HCT116 (cell line): ENCODE measurements at regions not wholly inside any gene's neighbourhood (a gene's known extent, or its start where the extent isn't known, plus 50 kb on each side); places are given as distances from the start of the nearest gene placed in this dataset.

Experiments
- ATAC-seq: fragments of 200-7000 bp; cut with Tn5 transposase; 2 replicates; pipeline ENCODE4 v1.9.1; 2020; ENCODE audit warnings: mild to moderate bottlenecking, moderate library complexity
- BruUV-seq: library from RNA; stranded (reverse); fragments of 400-500 nt; replicated peaks from 2 replicates; lab custom pipeline; 2021; lab: Mats Ljungman, UMichigan
- CTCF ChIA-PET: fragments of 300-600 bp; sonication (Branson Sonifier 250); formaldehyde crosslinking; loops from one replicate; lab custom pipeline; 2021; ENCODE audit warnings: antibody characterized with exemption; lab: Charles Lee
- POLR2A ChIA-PET: fragments of 300-600, 350-600 bp; sonication (Branson Sonifier 250); formaldehyde crosslinking; loops from one replicate; lab custom pipeline; 2021; ENCODE audit warnings: antibody characterized with exemption; lab: Charles Lee
- RAD21 ChIA-PET, 2 experiments: fragments of 300-600 bp; sonication (Branson Sonifier 250); formaldehyde crosslinking; loops; one replicate each; lab custom pipeline; 2023; ENCODE audit warnings: low total read pairs in 2 of 2; ENCODE audit not compliant: uncharacterized antibody in 2 of 2, unreplicated experiment in 2 of 2, low non-redundant PET in 1 of 2; lab: Charles Lee
- DNase-seq: peaks from one replicate; pipeline ENCODE4 v3.0.0-alpha.2; 2010; ENCODE audit warnings: low read depth, low spot score
- H2AFZ ChIP-seq: fragments of 200-600 bp; shearing (Covaris generic), sonication (generic); 2 replicates; pipeline ENCODE4 v1.6.1; 2017; ENCODE audit warnings: low read depth, mixed run types, mixed read lengths, antibody characterized with exemption, low read length; ENCODE audit not compliant: poor library complexity, severe bottlenecking
- H3K27ac ChIP-seq: 2 replicates; pipeline ENCODE4 v1.5.1; 2012; ENCODE audit warnings: low read depth, low read length
- H3K27me3 ChIP-seq: fragments of 200-600 bp; sonication (generic); 2 replicates; pipeline ENCODE4 v1.6.1; 2016; ENCODE audit warnings: mixed run types, low read length, mixed read lengths; ENCODE audit not compliant: insufficient read depth
- H3K36me3 ChIP-seq, 2 experiments: fragments of 200-500 bp in 1 of 2; fragments of 200-600 bp in 1 of 2; sonication (Bioruptor generic) in 1 of 2; sonication (generic) in 1 of 2; 2 replicates each; pipeline versions ENCODE4 v1.5.1 to v1.6.1; 2014 to 2016; ENCODE audit warnings: low read length in 2 of 2, inconsistent platforms in 1 of 2, mixed read lengths in 1 of 2, mixed run types in 1 of 2; ENCODE audit not compliant: insufficient read depth in 2 of 2, control insufficient read depth in 1 of 2
- H3K4me1 ChIP-seq, 2 experiments: fragments of 200-600 bp in 1 of 2; sonication (generic) in 1 of 2; 2 replicates each; pipeline versions ENCODE4 v1.5.1 to v1.6.1; 2012 to 2017; ENCODE audit warnings: low read length in 2 of 2, inconsistent platforms in 1 of 2, mild to moderate bottlenecking in 1 of 2, mixed read lengths in 1 of 2, mixed run types in 1 of 2, moderate library complexity in 1 of 2; ENCODE audit not compliant: insufficient read depth in 2 of 2, control insufficient read depth in 1 of 2
- H3K4me2 ChIP-seq: fragments of 200-600 bp; sonication (generic); 2 replicates; pipeline ENCODE4 v1.6.1; 2017; ENCODE audit warnings: mixed run types, low read length, mixed read lengths
- H3K4me3 ChIP-seq, 2 experiments: fragments of 200-600 bp in 1 of 2; sonication (generic) in 1 of 2; replicated peaks in 1 of 2; 2 replicates each; pipeline ENCODE4 v1.5.1; 2011 to 2016; ENCODE audit warnings: low read length in 2 of 2, control low read depth in 1 of 2, low read depth in 1 of 2, mild to moderate bottlenecking in 1 of 2, mixed read lengths in 1 of 2, mixed run types in 1 of 2
- H3K79me2 ChIP-seq: fragments of 200-600 bp; sonication (generic); 2 replicates; pipeline ENCODE4 v1.6.1; 2017; ENCODE audit warnings: mild to moderate bottlenecking, mixed run types, low read length, moderate library complexity, mixed read lengths; ENCODE audit not compliant: insufficient read depth
- H3K9ac ChIP-seq: fragments of 200-600 bp; sonication (generic); 2 replicates; pipeline ENCODE4 v1.6.1; 2016; ENCODE audit warnings: low read length, mixed read lengths
- H3K9me2 ChIP-seq: fragments of 200-600 bp; sonication (generic), shearing (Covaris generic); 2 replicates; pipeline ENCODE4 v1.6.1; 2017; ENCODE audit warnings: mixed run types, mild to moderate bottlenecking, moderate library complexity; ENCODE audit not compliant: insufficient read depth
- H3K9me3 ChIP-seq, 2 experiments: fragments of 200-500 bp in 1 of 2; fragments of 200-600 bp in 1 of 2; sonication (Bioruptor generic) in 1 of 2; sonication (generic) in 1 of 2; 2 replicates each; pipeline ENCODE4 v1.6.1; 2014 to 2017; ENCODE audit warnings: low read length in 2 of 2, mixed read lengths in 2 of 2, inconsistent platforms in 1 of 2, low read depth in 1 of 2, mild to moderate bottlenecking in 1 of 2, mixed run types in 1 of 2, moderate library complexity in 1 of 2; ENCODE audit not compliant: control insufficient read depth in 1 of 2, insufficient read depth in 1 of 2
- H4K20me1 ChIP-seq: fragments of 200-600 bp; sonication (generic), shearing (Covaris generic); 2 replicates; pipeline ENCODE4 v1.6.1; 2017; ENCODE audit warnings: mixed run types, mild to moderate bottlenecking, moderate library complexity; ENCODE audit not compliant: insufficient read depth
- ATF3 ChIP-seq: IDR thresholded peaks from 2 replicates; pipeline ENCODE4 v1.6.1; 2012
- CEBPB ChIP-seq: IDR thresholded peaks from 2 replicates; pipeline ENCODE4 v1.6.1; 2012; ENCODE audit warnings: low read depth
- EGR1 ChIP-seq: IDR thresholded peaks from 2 replicates; pipeline ENCODE4 v1.6.1; 2012; ENCODE audit warnings: low read depth
- ELF1 ChIP-seq: IDR thresholded peaks from 2 replicates; pipeline ENCODE4 v1.6.1; 2012; ENCODE audit warnings: low read depth, borderline replicate concordance
- JUND ChIP-seq: IDR thresholded peaks from 2 replicates; pipeline ENCODE4 v1.6.1; 2012
- MAX ChIP-seq: IDR thresholded peaks from 2 replicates; pipeline ENCODE4 v1.6.1; 2012
- POLR2A ChIP-seq: IDR thresholded peaks from 2 replicates; pipeline ENCODE4 v1.7.0; 2011; ENCODE audit warnings: borderline replicate concordance; ENCODE audit not compliant: insufficient read depth, insufficient read length; ENCODE audit errors: extremely low read depth
- RAD21 ChIP-seq: IDR thresholded peaks from 2 replicates; pipeline ENCODE4 v1.6.1; 2012; ENCODE audit warnings: low read depth, mild to moderate bottlenecking
- REST ChIP-seq: IDR thresholded peaks from 2 replicates; pipeline ENCODE4 v1.6.1; 2012; ENCODE audit warnings: low read depth
- SIN3A ChIP-seq: IDR thresholded peaks from 2 replicates; pipeline ENCODE4 v1.6.1; 2012; ENCODE audit warnings: low read depth
- SP1 ChIP-seq: IDR thresholded peaks from 2 replicates; pipeline ENCODE4 v1.6.1; 2012; ENCODE audit warnings: low read depth
- TCF7L2 ChIP-seq: IDR thresholded peaks from 2 replicates; pipeline ENCODE4 v1.7.0; 2011; ENCODE audit warnings: borderline replicate concordance, inconsistent platforms; ENCODE audit not compliant: insufficient read depth, insufficient read length; ENCODE audit errors: extremely low read depth
- YY1 ChIP-seq: IDR thresholded peaks from 2 replicates; pipeline ENCODE4 v1.6.1; 2011; ENCODE audit warnings: low read length, low read depth, moderate library complexity, mild to moderate bottlenecking; ENCODE audit not compliant: insufficient replicate concordance; ENCODE audit errors: extremely low read depth
- ZFX ChIP-seq: fragments of 450-650 bp; IDR thresholded peaks from 2 replicates; pipeline ENCODE4 v1.6.1; 2017
- ZNF274 ChIP-seq: fragments of 200-500 bp; sonication (Bioruptor generic); IDR thresholded peaks from 2 replicates; pipeline ENCODE4 v1.6.1; 2014; ENCODE audit warnings: mild to moderate bottlenecking, low read depth, low read length, inconsistent platforms
- intact Hi-C: fragments of 100-400 bp; cut with micrococcal nuclease; formaldehyde crosslinking; loops from 2 replicates; pipeline ENCODE4 v1.10.0; 2022

GRCh38 chr5:45847877-45848276 lies 151.7 kb upstream of the HCN1 start:
- Histone ChIP-seq H3K4me1 (no peaks in the 10 kb centered on the region), H3K4me2 (no peak overlapping the region), H2AFZ (no peak overlapping the region), H3K79me2 (no peaks in the 10 kb centered on the region), H3K9me3 (no peaks in the 10 kb centered on the region; a peak in 1 of 4 replicates), H3K9me2 (no peaks in the 10 kb centered on the region), H3K27me3 (no peaks in the 10 kb centered on the region), H4K20me1 (no peaks in the 10 kb centered on the region), H3K4me3 (no peak overlapping the region), H3K27ac (no peak overlapping the region), H3K36me3 (no peaks in the 10 kb centered on the region), H3K9ac (no peak overlapping the region)
- DNase-seq (no peak), ATAC-seq (no peak)
- ChIA-PET RAD21 (no interaction called here), POLR2A (no interaction called here), CTCF (no interaction called here)
- BruUV-seq, result no TSS peak
- intact Hi-C loops, result no loop called here
- TF ChIP-seq EGR1 (no peak), ATF3 (no peak), JUND (no peak), YY1 (no peak), ZNF274 (no peak), MAX (no peak), TCF7L2 (no peak), ELF1 (no peak), POLR2A (no peak), SIN3A (no peak), REST (no peak), SP1 (no peak), RAD21 (no peak), ZFX (no peak), CEBPB (no peak)
